ENCODE measurements at regions not wholly inside any gene's neighbourhood (a gene's known extent, or its start where the extent isn't known, plus 50 kb on each side); places are given as distances from the start of the nearest gene placed in this dataset.
"Not testable (repeated sequence)": the region's sequence is repeated elsewhere in the genome, so short reads cannot be mapped to it uniquely, and the experiment has no call there.

DNA sequence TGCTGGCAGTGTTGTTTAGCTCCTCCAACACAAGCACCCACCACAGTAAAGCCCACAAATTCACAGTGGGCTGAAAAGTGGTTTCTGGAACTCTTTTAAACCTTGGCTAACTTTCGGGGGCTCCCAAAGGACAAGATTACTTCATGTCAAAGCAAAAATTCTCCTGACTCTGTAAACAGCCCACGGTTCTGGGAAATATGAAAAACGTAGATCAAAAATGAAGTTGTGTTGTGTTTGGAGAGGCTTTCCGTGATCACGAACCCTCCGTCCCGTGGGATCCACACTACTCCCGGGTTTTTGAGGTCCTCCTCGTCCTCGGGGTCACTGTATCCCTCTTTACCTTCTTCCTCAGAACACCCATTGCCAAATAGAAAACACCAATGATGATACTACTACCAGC is 159.0 kb upstream of the RUNX1 start:
- no peak for DNase-seq

DNA sequence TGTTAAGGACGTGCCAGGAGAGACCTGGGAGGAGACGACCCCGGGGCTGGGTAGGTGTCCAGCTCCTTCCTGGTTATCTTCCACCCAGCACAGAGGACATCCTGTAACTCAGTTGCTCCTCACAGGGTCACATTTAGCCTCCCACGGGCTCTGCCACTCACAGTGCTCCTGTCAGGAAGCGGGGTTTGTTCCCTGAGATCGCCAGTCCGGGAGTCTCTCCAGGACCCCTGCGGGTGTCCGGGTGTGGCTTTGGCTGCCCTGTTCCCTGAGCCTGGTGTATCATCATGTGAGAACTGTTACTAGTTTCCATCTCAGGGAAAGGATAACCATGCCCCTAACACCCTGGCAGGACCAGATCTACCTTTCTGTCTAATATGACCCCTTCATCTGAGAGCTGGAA is 158.2 kb upstream of the RUNX1 start:
- DNase-seq = no peak

DNA sequence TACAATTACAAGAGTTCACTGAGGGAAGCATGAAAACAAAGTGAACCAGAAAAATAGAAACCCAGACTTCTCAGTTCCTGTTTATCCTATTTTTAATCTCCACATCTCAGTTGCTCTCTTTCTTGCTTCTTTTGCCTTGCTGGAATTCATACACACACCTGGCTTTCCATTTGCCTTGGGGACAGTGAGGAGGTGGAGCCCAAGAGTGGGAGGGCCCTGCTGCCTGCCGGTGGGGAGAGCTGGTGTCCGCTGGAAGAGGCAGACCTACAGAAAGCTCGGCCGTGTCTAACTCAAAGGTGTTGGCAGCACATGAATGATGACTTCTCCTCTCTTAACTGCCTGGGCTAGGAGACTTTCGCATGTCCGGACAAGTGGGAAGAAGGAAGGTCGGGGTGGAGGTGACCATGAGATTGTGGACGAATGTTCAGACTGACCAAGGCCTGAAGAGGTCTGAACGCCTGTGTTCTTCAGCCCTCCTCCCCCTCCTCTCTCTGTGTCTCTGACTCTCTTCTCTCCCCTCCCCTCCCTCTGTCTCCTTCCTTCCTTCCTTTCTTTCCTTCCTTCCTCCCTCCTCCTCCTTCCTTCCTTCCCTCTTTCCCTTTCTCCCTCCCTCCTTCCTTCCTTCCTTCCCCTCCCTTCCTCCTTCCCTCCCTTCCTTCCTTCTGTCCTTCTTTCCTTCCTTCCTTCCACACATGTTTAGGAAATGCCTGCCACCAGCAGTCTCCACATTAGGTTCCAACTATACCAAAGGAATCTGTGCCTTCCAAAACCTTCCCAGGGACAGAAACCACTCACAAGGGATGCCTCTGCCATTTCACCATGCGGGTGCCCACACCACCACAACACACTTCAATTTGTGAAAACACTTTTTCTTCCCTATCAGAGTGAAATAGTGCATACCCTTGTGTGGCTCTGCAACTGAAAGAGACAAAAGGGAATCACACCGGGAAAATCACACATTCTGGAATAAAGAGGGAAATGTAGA is 157.3 kb upstream of the RUNX1 start:
- no peak for DNase-seq

DNA sequence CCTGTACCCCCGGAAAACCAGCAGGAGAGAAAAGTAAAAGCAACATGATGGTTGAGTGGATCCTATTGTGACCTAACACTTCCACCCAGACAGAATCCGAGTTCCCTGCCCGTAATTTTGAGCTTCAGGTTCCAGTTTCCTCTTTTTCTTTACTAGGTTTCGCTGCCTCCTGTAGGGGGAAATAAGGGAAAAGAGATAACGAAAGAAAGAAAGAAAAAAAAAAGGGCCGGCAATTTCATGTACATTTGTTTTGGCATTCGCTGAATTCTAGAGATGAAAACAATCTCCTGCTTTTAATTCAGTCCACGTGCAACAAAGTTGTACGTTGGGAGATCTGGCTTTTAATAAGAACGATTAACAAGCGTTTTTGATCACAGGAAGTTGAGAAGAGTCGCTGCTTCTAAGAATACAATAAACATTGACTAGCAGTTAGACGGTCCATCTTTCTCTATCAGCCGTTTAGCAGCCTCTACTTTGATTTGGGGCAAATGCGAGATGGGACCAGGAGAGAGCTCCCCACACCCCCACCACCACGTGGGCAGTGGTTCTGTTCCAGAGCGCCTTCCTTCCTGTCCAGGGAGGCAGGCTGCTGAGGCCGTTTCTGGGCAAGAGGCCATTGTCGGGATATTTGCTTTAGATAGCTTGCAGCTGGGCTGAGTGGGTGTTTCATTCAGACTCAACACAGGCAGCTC is 155.9 kb upstream of the RUNX1 start:
- DNase-seq = no peak

DNA sequence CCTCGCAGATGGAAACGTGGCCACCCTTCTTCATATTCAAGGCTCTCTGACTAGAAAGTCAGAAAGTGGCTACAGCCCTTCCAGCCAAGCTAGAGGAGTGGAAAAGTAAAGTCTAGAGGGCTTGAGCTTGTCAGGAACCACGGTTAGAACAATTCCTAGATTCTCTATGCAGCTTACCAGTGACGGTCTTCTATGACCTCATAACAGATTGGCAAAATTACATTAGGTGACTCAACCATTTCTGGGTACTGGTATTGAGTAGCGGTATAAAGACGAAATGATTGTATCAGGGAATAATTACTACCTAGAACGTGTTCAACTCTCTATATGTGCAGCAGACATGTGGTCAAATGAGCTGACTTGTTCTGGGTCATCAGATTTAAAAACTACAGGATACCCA is 155.0 kb upstream of the RUNX1 start:
- DNase-seq = no peak

DNA sequence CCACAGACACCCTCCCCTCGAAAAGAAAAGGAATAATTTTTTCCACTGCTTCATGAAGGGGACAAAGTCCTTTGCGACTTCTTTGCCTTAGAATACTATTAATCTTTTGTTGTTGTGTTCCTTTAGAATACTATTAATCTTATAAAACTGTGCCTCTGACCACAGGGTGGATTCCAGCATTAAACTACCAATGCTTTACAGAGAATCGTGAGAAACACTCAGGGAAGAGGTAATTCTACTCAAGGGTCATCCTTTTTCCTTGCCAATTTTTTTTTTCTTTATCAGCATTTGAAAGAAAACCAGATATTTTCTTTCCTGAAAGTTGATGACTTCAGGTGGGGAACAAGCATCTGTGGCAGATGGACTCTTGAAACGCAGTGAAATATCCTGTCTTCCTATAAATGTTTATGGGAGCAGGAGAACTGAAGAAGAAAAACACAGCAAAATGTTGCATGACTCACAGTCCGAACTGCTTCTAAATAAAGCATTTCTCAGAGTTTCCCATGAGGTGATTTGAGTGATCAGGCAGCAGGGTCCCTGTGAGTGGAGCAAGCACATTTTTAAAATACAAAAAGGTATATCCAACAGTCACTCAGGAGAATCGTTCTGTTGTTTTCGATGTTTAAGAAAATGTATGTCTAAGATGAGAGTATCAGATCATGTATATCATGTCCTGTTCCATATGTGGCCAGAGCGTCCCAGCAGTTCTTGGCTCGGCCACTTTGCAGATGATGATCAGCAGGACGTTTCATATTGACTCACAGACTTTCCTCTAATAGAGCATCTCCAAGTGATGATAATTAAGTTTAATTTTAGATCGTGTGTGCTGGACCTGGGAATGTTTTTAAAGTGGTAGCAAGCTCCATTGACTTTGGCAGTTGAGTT is 154.2 kb upstream of the RUNX1 start:
- DNase-seq = no peak

DNA sequence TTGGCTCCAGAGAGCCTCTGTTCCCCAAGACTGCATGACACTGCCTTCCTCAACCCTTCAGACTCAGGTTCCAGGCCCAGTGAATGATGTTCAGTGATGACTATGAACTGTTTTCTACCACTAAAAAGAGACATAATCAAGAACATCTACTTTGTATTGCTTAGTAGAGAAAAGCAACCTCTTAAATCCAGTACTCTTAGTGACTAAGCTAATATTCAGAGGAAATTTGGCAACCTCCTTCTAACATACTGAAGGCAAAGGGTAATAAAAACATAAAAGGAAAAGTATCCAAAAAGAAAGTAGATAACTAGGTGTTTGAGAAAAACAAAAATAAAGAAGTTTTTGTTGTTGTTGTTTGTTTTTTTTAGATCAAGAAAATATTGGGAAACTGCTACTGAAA is 153.3 kb upstream of the RUNX1 start:
- no peak for DNase-seq

DNA sequence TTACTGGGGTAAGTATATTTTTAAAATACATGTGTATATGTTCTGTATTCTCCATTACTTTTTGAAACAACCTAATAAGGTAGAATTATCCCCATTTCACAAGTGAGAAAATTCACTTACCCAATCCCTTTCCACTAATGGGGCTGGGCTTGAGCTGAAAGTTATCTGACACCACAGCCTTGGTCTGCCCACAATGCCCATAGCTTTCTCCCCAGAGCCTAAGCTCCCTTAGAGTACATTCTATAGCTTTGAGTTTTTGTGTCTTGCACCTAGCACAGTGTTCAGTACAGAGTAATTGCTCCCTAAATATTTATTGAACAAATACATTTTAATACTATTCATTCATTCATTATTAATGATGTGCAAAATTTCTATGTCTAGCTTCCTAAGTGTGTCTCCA is 152.7 kb upstream of the RUNX1 start:
- DNase-seq = no peak

DNA sequence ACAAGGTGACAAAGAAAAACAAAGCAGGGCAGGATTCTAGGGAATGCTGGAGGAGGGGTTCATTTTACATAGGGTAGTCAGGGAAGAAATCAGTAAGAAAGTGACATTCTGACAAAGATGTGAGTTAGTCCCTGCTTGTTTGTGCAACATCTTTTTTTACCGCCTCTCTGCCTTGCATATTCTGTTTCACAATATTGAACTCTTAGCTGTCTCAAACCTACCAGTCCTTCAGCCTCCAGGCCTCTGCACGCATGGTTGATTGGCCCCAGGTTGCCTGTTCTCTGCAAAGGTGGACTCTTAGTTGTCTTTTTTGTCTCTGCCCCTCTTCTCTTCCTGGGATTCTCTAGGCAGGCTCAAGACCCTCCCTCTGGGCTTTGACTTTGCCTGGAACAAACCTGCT is 152.2 kb upstream of the RUNX1 start:
- DNase-seq = no peak

DNA sequence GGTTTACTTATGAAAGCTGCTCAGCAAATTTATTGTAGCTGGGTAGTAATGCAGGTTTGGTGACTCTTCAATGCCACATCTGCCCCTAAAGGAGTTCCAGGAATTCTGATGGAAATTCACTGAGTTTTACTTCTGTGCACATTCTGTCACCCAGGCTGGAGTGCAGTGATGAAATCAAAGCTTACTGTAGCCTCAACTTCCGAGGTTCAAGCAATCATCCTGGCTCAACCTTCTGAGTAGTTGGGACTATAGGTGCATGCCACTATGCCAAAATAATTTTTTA is 150.6 kb upstream of the RUNX1 start:
- no peak for DNase-seq

DNA sequence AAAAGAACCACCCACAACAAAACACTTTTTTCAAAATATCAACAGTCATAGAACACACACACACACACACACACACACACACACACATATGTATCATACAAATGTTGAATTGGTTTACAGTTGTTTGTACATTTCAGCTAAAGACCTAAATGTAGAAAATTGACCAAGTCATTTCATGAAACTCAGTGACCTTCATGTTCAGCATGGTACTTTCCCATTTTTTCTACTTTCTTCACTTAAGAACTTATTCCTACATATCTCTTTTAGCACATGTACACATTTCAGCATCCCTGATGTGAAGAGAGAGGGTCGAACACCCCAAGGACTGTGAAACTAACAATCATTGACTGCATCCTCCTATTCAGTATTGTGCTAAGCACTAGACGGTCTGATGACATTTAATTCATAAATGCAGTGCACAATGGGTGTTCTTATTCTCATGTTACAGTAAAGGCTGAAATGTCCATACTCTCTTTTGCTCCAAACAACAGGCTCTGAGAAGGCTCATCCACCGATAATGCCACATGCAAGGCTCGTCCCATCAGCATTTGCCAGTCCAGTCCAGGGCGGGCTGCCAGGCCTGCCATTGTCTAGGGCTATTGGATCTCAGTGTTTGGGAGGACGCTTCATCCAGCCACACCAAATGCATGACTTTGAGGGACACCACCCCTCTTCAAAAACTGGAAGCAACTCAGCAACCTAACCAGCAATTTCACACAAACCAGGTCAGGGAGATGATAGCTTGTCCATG is 150.1 kb upstream of the RUNX1 start:
- DNase-seq = no peak

DNA sequence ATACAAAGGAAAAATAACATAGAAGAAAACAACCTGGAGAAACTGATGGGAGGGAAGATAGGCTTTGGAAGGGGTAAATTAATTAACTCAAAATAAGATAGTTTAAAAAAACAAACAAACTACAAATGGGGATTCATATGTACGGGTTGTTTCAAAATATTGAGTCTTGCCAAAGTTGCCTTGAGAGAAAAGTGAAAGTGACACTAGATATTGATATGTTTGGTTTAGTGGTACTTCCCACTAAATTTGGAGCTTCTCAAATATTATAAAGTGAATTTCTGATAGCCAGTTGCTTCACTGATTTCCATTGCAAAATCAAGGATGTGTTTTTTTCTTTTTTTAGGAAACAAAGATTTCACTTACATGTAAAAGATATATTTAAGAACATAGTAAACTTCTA is 149.5 kb upstream of the RUNX1 start:
- DNase-seq = no peak

DNA sequence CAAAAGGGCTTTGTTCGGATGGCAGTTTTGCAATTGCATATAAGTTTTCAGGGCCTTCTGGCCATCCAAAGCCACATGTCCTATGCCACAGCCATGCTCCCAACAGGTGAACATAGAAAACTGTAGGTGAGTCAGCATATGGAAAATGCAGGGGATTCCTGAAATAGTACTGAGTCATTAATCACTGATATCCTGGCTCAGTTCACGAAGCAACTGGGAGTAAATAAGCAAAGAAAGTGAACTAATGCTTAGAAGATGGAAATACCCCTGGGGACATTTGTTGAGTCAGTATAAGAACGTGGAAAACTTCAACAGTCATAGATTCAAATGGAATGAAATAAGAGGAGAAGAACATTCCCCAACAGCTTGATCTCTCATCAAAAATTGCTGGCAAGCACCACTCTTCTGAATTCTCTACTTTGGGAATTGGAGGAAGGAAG is 148.9 kb upstream of the RUNX1 start:
- no peak for DNase-seq

DNA sequence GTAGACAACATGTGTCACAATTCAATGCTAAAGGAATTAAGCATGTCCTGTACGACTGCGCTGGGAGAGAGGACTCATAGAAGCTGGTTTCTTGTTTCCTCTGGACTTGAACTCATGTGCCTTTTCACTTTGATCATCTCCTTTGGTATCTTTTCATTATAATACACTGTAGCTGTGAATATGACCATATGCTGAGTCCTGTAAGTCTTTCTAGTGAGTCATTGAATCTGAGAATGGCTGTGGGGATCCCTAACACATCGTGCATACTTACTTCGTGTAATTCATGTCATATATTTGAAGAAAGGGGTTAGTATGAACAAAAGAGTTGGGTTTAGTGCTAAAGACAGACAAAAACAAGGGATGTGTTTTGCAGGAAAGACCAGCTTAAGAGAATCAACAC is 148.1 kb upstream of the RUNX1 start:
- no peak for DNase-seq

DNA sequence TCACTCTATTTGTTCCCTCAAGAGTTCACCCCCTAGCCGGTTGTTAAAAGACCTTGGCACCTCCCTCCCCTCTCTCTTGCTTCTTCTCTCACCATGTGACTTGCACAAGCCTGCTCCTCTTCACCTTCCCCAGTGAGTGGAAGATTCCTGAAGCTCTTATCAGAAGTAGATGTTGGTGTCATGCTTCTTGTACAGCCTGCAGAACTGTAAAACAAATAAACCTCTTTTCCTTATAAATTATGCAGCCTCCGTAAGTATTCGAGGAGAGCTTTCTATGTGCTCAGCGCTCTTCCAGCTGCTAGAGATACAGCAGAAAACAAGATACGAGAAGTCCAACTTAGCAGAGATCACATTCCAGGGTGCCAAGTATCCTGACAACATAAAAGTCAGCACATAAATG is 147.0 kb upstream of the RUNX1 start:
- DNase-seq = no peak

DNA sequence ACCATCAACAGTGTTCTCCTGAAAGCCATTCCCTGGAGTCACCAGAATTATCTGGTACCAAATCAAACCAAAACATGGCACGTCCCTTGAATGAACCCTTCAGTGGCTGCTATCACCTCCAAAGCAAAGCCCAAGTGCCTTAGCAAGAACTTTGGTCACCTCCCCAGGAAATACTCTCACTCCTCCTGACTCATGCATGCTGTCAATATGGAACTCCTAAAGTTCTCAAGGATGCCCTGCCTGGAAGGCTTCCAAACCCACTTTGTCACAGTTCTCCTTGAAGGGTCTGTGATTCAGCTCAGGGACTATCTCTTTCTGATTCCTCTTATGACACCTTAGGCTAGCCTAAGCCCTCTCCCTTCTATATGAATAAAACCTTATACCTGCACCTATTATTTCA is 146.1 kb upstream of the RUNX1 start:
- no peak for DNase-seq

DNA sequence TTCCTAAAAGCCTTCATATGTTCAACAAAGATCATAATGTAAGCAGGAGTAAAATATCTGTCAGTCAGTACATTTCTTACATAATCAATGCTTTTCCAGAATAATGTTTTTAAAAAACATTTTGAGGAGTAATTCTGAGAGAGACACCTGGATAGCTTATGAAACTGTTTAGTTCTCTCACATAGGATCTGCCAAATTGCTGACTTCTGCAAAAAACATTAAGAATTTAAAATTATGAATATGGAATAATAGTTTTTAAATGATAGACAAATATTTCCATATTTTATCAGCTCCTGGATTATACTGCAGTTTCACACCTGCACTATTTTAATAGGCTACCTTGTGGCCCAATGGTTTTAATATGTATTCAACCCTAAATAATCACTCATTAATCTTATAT is 142.7 kb upstream of the RUNX1 start:
- no peak for DNase-seq

DNA sequence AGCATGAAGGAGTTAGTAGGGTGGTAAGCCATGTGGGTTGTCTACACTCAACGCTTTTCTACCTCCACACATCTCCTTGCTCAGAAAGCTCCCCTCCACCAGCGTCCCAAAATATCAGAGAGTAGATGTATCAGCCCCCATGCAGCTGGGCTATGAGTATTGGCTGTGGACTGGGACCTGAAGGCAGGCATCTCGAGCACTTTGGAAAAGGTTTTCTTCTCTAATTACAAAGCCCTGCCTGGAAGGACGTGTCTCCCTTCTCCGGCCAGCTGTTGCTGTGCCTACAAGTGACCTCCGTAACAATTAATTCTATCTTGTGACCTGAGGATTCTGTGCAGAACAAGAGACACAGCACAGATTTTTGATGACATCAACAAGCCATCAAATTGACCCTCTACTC is 142.0 kb upstream of the RUNX1 start:
- DNase-seq = no peak

DNA sequence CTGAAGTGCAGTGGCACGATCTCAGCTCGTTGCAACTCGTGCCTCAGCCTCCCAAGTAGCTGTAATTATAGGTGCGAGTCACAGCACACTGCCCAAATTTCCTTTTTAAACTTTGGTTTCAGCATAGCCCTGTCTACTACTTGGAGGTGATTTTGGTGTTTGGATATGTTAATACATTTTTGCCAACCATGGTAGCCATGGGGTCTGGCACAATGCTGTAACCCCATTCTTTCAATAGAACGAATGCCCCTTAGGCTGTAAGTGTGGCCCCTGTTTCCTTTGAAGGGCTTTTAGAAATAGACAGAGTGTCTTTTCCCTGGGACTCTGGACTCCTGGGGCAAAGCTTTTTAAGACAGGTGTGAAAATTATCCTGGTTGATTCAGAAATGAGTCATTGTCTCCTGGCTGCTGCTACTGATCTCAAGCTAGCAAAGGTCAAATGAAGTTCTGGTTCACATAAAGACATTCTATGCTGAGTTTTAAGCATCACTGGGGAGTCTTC is 141.1 kb upstream of the RUNX1 start:
- DNase-seq = no peak

DNA sequence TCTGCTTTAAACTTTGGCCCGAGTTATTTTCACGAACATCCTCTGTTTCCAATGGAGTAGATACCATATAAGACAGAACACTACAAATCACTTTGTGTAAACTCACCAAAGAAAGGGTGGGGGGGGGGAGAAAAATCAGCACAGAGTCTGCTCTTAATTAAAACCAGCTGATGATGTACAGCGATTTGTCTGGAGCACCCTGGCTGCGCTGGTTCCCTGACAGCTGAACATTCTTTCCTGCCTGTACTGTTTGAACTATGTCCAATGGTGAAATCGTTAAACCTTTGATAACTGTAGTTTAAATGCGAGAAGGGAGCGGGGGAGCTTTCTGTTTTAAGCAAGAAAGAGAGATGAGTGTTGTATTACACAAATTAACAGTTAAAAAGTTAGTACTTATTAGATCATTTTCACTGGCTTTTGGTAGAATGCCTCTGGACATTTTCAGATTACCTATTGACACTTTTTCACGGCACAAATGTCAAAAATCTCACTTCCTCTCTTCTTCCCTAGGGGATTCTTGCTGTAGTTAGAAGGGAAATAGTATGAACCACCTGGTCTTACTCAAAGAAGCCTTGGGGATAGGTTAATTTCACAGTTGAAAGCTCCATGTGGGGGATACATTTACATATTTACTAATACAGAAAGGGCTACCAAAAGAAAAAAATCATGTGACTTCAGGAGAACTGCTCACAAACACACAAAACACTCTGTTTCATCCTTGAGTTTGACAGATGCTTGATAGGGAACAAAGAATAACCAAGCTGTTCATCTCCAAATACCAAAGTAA is 140.2 kb upstream of the RUNX1 start:
- no peak for DNase-seq

DNA sequence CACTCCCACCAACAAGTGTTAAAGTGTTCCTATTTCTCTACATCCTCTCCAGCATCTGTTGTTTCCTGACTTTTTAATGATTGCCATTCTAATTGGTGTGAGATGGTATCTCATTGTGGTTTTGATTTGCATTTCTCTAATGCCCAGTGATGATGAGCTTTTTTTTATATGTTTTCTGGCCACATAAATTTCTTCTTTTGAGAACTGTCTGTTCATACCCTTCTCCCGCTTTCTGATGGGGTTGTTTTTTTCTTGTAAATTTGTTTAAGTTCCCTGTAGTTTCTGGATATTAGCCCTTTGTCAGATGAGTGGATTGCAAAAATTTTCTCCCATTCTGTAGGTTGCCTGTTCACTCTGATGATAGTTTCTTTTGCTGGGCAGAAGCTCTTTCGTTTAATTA is 134.3 kb upstream of the RUNX1 start:
- not testable (repeated sequence) for DNase-seq
